Effector memory CD4-positive, alpha-beta T cell (primary cell): ENCODE measurements at regions not wholly inside any gene's neighbourhood (a gene's known extent, or its start where the extent isn't known, plus 50 kb on each side); places are given as distances from the start of the nearest gene placed in this dataset.

Experiments
- DNase-seq, 3 donors: peaks; one replicate each; pipeline ENCODE4 v3.0.0-alpha.2; 2020
- H3K27ac ChIP-seq: 2 replicates; pipeline ENCODE4 v1.7.0; 2013; ENCODE audit warnings: mild to moderate bottlenecking, low read length, moderate library complexity; ENCODE audit not compliant: insufficient read depth, poor library complexity, severe bottlenecking
- H3K27me3 ChIP-seq: replicated peaks from 2 replicates; pipeline ENCODE4 v1.7.0; 2013; ENCODE audit warnings: mild to moderate bottlenecking, low read length; ENCODE audit not compliant: insufficient read depth, control insufficient read depth, poor library complexity, severe bottlenecking
- H3K36me3 ChIP-seq: 2 replicates; pipeline ENCODE4 v1.7.0; 2013; ENCODE audit warnings: mild to moderate bottlenecking, low read length, moderate library complexity; ENCODE audit not compliant: control insufficient read depth, insufficient read depth
- H3K4me1 ChIP-seq: 2 replicates; pipeline ENCODE4 v1.7.0; 2013; ENCODE audit warnings: low read length, mild to moderate bottlenecking; ENCODE audit not compliant: control insufficient read depth, insufficient read depth, poor library complexity, severe bottlenecking
- H3K4me3 ChIP-seq: 2 replicates; pipeline ENCODE4 v1.7.0; 2013; ENCODE audit warnings: low read length, low read depth, mild to moderate bottlenecking; ENCODE audit not compliant: insufficient read depth, poor library complexity, severe bottlenecking
- H3K9me3 ChIP-seq: 2 replicates; pipeline ENCODE4 v1.7.0; 2013; ENCODE audit warnings: mild to moderate bottlenecking, low read length, moderate library complexity; ENCODE audit not compliant: control insufficient read depth

GRCh38 chr3:106168962-106169750, 300.3 kb upstream of the CBLB start:
- Histone ChIP-seq H3K4me3 (no peak overlapping the region), H3K27ac (no peak overlapping the region), H3K9me3 (no peaks in the 10 kb centered on the region), H3K36me3 (no peaks in the 10 kb centered on the region), H3K27me3 (no peaks in the 10 kb centered on the region), H3K4me1 (peaks cover 3% of the 10 kb centered on the region)
- no peak for DNase-seq

- no peak overlapping the region for H3K4me3 ChIP-seq
- H3K27ac ChIP-seq, result no peak overlapping the region
- H3K4me1 ChIP-seq, result peaks cover 8% of the 10 kb centered on the region
- no peak for DNase-seq
- no peaks in the 10 kb centered on the region for H3K27me3 ChIP-seq
- H3K36me3 ChIP-seq, result no peaks in the 10 kb centered on the region
- H3K9me3 ChIP-seq, result no peaks in the 10 kb centered on the region
These were observed 301.8 kb upstream of the CBLB start for GRCh38 chr3:106170636-106171035.

GRCh38 chr3:106172101-106172500, 303.3 kb upstream of the CBLB start:
- no peaks in the 10 kb centered on the region for H3K27me3 ChIP-seq
- H3K4me1 ChIP-seq, result peaks cover 8% of the 10 kb centered on the region
- no peak overlapping the region for H3K27ac ChIP-seq
- no peaks in the 10 kb centered on the region for H3K9me3 ChIP-seq
- no peak for DNase-seq
- no peaks in the 10 kb centered on the region for H3K36me3 ChIP-seq
- no peak overlapping the region for H3K4me3 ChIP-seq

- no peak for DNase-seq
- no peak overlapping the region for H3K4me3 ChIP-seq
- H3K27me3 ChIP-seq, result no peaks in the 10 kb centered on the region
- H3K4me1 ChIP-seq, result peaks cover 8% of the 10 kb centered on the region
- H3K27ac ChIP-seq, result no peak overlapping the region
- no peaks in the 10 kb centered on the region for H3K9me3 ChIP-seq
- H3K36me3 ChIP-seq, result no peaks in the 10 kb centered on the region
These were observed 304.0 kb upstream of the CBLB start for GRCh38 chr3:106172780-106173179.

GRCh38 chr3:106175276-106175675, 306.5 kb upstream of the CBLB start:
- H3K4me1 ChIP-seq, result peaks cover 8% of the 10 kb centered on the region

GRCh38 chr3:106176734-106177133, 307.9 kb upstream of the CBLB start:
- H3K4me3 ChIP-seq, result peak overlapping the region; percentile 32

More at GRCh38 chr3:106175276-106175675, 306.5 kb upstream of the CBLB start:
- H3K4me3 ChIP-seq, result no peak overlapping the region
- no peak overlapping the region for H3K27ac ChIP-seq
- no peaks in the 10 kb centered on the region for H3K27me3 ChIP-seq
- H3K9me3 ChIP-seq, result no peaks in the 10 kb centered on the region
- no peaks in the 10 kb centered on the region for H3K36me3 ChIP-seq
- no peak for DNase-seq

GRCh38 chr3:106182950-106183511, 314.2 kb upstream of the CBLB start:
- H3K4me3 ChIP-seq, result no peak overlapping the region
- no peaks in the 10 kb centered on the region for H3K4me1 ChIP-seq
- no peak for DNase-seq
- no peaks in the 10 kb centered on the region for H3K9me3 ChIP-seq
- no peaks in the 10 kb centered on the region for H3K27me3 ChIP-seq
- no peak overlapping the region for H3K27ac ChIP-seq
- no peaks in the 10 kb centered on the region for H3K36me3 ChIP-seq

More at GRCh38 chr3:106176734-106177133, 307.9 kb upstream of the CBLB start:
- H3K36me3 ChIP-seq, result no peaks in the 10 kb centered on the region
- no peaks in the 10 kb centered on the region for H3K9me3 ChIP-seq
- no peaks in the 10 kb centered on the region for H3K27me3 ChIP-seq
- peaks cover 8% of the 10 kb centered on the region for H3K4me1 ChIP-seq
- DNase-seq, result no peak
- peak overlapping the region; percentile 15 for H3K27ac ChIP-seq

- H3K4me1 ChIP-seq, result no peaks in the 10 kb centered on the region
- no peak for DNase-seq
- H3K4me3 ChIP-seq, result no peak overlapping the region
- no peak overlapping the region for H3K27ac ChIP-seq
- no peaks in the 10 kb centered on the region for H3K36me3 ChIP-seq
- no peaks in the 10 kb centered on the region for H3K9me3 ChIP-seq
- no peaks in the 10 kb centered on the region for H3K27me3 ChIP-seq
These were observed 315.1 kb upstream of the CBLB start for GRCh38 chr3:106183762-106184391.

- H3K36me3 ChIP-seq, result no peaks in the 10 kb centered on the region
- no peaks in the 10 kb centered on the region for H3K9me3 ChIP-seq
- H3K27me3 ChIP-seq, result no peaks in the 10 kb centered on the region
- H3K27ac ChIP-seq, result no peak overlapping the region
- H3K4me1 ChIP-seq, result no peaks in the 10 kb centered on the region
- no peak for DNase-seq
- H3K4me3 ChIP-seq, result no peak overlapping the region
These were observed 316.0 kb upstream of the CBLB start for GRCh38 chr3:106184540-106185457.
